Chondrocyte (in vitro differentiated cells): ENCODE measurements at regions not wholly inside any gene's neighbourhood (a gene's known extent, or its start where the extent isn't known, plus 50 kb on each side); places are given as distances from the start of the nearest gene placed in this dataset.

ENCODE experiments used
- DNase-seq: peaks from one replicate; pipeline ENCODE4 v3.0.0; 2021; ENCODE audit warnings: mixed read lengths, low spot score
- H3K27ac Mint-ChIP-seq: one replicate; pipeline ENCODE4 v1.8.0; 2021; ENCODE audit warnings: mild to moderate bottlenecking, moderate library complexity, mixed read lengths; ENCODE audit not compliant: unreplicated experiment
- H3K27me3 Mint-ChIP-seq: 2 replicates; pipeline ENCODE4 v1.8.0; 2021; ENCODE audit warnings: low read depth, mixed read lengths
- H3K36me3 Mint-ChIP-seq: 2 replicates; pipeline ENCODE4 v1.8.0; 2021; ENCODE audit warnings: low read depth, mixed read lengths
- H3K4me1 Mint-ChIP-seq: 2 replicates; pipeline ENCODE4 v1.8.0; 2021; ENCODE audit warnings: low read depth, mild to moderate bottlenecking, mixed read lengths
- H3K4me3 Mint-ChIP-seq: one replicate; pipeline ENCODE4 v1.8.0; 2021; ENCODE audit warnings: mild to moderate bottlenecking, moderate library complexity, mixed read lengths; ENCODE audit not compliant: unreplicated experiment
- H3K9me3 Mint-ChIP-seq: 2 replicates; pipeline ENCODE4 v1.8.0; 2021; ENCODE audit warnings: low read depth, mixed read lengths
- CTCF ChIP-seq: fragments of 200-600 bp; sonication (generic); IDR thresholded peaks from 2 replicates; pipeline ENCODE4 v1.5.0; 2021; ENCODE audit warnings: antibody characterized with exemption, mild to moderate bottlenecking, moderate library complexity

GRCh38 chr3:74107451-74107850 lies 482.7 kb upstream of the PDZRN3 start:
- Mint-ChIP-seq H3K9me3 (no peaks in the 10 kb centered on the region), H3K27ac (no peak overlapping the region), H3K4me1 (peaks cover 16% of the 10 kb centered on the region), H3K36me3 (no peaks in the 10 kb centered on the region), H3K4me3 (no peak overlapping the region), H3K27me3 (peaks cover 4% of the 10 kb centered on the region)
- no peak for DNase-seq
- TF ChIP-seq CTCF = no peak

GRCh38 chr3:74106925-74107324 lies 482.2 kb upstream of the PDZRN3 start:
- Mint-ChIP-seq H3K36me3 (no peaks in the 10 kb centered on the region), H3K9me3 (no peaks in the 10 kb centered on the region), H3K27me3 (peaks cover 4% of the 10 kb centered on the region), H3K4me3 (no peak overlapping the region), H3K27ac (no peak overlapping the region), H3K4me1 (peaks cover 14% of the 10 kb centered on the region)
- no peak for DNase-seq
- no peak for TF ChIP-seq CTCF

GRCh38 chr3:74091204-74091603 lies 466.5 kb upstream of the PDZRN3 start:
- no peak for TF ChIP-seq CTCF
- Mint-ChIP-seq H3K36me3 (no peaks in the 10 kb centered on the region), H3K4me1 (peaks cover 11% of the 10 kb centered on the region), H3K4me3 (no peak overlapping the region), H3K27ac (no peak overlapping the region), H3K27me3 (no peaks in the 10 kb centered on the region), H3K9me3 (peaks cover 4% of the 10 kb centered on the region)
- DNase-seq = no peak

GRCh38 chr3:74089814-74090213 lies 465.1 kb upstream of the PDZRN3 start:
- Mint-ChIP-seq H3K4me3 (no peak overlapping the region), H3K36me3 (no peaks in the 10 kb centered on the region), H3K9me3 (peaks cover 4% of the 10 kb centered on the region), H3K27ac (peak overlapping the region; percentile 60), H3K27me3 (no peaks in the 10 kb centered on the region), H3K4me1 (peaks cover 11% of the 10 kb centered on the region)
- DNase-seq = no peak
- no peak for TF ChIP-seq CTCF

GRCh38 chr3:74080056-74080461 lies 455.3 kb upstream of the PDZRN3 start:
- H3K36me3 Mint-ChIP-seq = no peaks in the 10 kb centered on the region
- no peak for DNase-seq
- no peak for TF ChIP-seq CTCF
- no peaks in the 10 kb centered on the region for H3K9me3 Mint-ChIP-seq
- H3K27ac Mint-ChIP-seq = no peak overlapping the region
- no peak overlapping the region for H3K4me3 Mint-ChIP-seq
- no peaks in the 10 kb centered on the region for H3K27me3 Mint-ChIP-seq
- peaks cover 4% of the 10 kb centered on the region for H3K4me1 Mint-ChIP-seq
